Neuron (in vitro differentiated cells): ENCODE measurements at regions not wholly inside any gene's neighbourhood (a gene's known extent, or its start where the extent isn't known, plus 50 kb on each side); places are given as distances from the start of the nearest gene placed in this dataset.
"Not testable (repeated sequence)": the region's sequence is repeated elsewhere in the genome, so short reads cannot be mapped to it uniquely, and the experiment has no call there.

ENCODE experiments used
- H2AFZ ChIP-seq: one replicate; pipeline ENCODE4 v1.6.1; 2013; ENCODE audit warnings: low read depth, mild to moderate bottlenecking, inconsistent platforms, low read length, moderate library complexity
- H3K27me3 ChIP-seq: one replicate; pipeline ENCODE4 v1.6.1; 2013; ENCODE audit warnings: low read length; ENCODE audit not compliant: insufficient read depth
- H3K36me3 ChIP-seq: one replicate; pipeline ENCODE4 v1.6.1; 2013; ENCODE audit warnings: low read length; ENCODE audit not compliant: insufficient read depth
- H3K4me1 ChIP-seq: one replicate; pipeline ENCODE4 v1.6.1; 2013; ENCODE audit warnings: low read length; ENCODE audit not compliant: insufficient read depth
- H3K4me3 ChIP-seq: 2 replicates; pipeline ENCODE4 v1.5.1; 2013; ENCODE audit warnings: mild to moderate bottlenecking, low read length, moderate library complexity
- H3K9me3 ChIP-seq: one replicate; pipeline ENCODE4 v1.6.1; 2013; ENCODE audit warnings: low read length

GRCh38 chr18:8526332-8526731, 82.9 kb upstream of the RAB12 start:
- Histone ChIP-seq H3K9me3 (no peaks in the 10 kb centered on the region), H3K36me3 (no peaks in the 10 kb centered on the region), H2AFZ (no peak overlapping the region), H3K27me3 (no peaks in the 10 kb centered on the region), H3K4me1 (no peaks in the 10 kb centered on the region), H3K4me3 (no peak overlapping the region)

DNA sequence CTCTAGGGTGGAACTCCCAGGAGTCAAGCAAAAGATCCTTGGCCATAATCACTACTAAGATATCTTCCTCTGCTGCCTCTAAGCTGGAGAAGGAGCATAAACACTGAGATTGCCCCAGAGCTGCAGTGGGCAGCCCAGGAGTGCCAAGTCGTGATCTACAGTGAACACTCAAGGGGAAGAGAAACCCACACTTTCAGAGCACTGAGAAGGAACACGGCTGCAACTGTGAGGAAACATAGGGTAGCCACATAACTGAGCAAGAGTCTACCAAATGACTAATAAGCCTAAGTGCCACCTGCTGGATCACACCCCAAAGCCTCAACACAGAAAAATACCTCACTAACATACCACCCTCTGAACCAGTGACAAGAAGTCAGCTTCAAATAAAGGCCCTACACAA, 79.6 kb upstream of the RAB12 start:
- Histone ChIP-seq H2AFZ (no peak overlapping the region), H3K4me1 (no peaks in the 10 kb centered on the region), H3K27me3 (no peaks in the 10 kb centered on the region), H3K36me3 (no peaks in the 10 kb centered on the region), H3K4me3 (no peak overlapping the region), H3K9me3 (no peaks in the 10 kb centered on the region)

DNA sequence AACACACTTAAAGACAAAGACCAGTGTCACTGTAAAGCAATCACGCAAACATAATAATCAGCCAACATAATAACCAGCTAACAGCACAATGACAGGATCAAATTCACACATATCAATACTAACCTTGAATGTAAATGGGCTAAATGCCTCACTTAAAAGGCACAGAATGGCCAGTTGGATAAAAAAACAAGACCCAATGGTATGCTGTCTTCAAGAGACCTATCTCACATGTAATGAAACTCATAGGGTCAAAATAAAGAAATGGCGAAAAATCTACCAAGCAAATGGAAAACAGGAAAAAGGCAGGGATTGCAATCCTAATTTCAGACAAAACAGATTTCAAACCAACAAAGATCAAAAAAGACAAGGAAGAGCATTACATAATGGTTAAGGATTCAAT, 78.2 kb upstream of the RAB12 start:
- H3K9me3 ChIP-seq, H2AFZ ChIP-seq, H3K4me3 ChIP-seq, H3K36me3 ChIP-seq, H3K4me1 ChIP-seq, H3K27me3 ChIP-seq: not testable (repeated sequence)

DNA sequence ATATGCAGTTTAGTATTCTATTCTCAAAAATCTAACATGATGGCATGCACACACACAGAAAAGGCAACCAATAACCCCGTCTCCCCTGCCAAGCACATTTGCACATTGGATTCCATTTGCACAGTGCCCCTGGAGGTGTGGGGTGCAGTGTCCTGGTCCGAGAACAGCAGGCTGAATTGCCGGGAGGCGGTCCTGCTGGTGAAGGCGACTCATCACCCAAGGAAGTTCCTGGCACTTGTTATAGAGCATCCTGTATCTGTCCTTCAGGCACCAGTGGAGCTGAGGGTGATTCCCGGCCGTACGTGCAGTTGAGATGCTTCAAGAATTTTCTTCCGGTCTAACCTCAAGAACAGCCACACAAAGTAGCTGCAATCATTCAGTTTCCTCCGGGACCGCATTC, 73.0 kb upstream of the RAB12 start:
- no peak overlapping the region for H3K4me3 ChIP-seq
- peaks cover 7% of the 10 kb centered on the region for H3K27me3 ChIP-seq
- no peaks in the 10 kb centered on the region for H3K4me1 ChIP-seq
- H3K9me3 ChIP-seq: no peaks in the 10 kb centered on the region
- H2AFZ ChIP-seq: no peak overlapping the region
- no peaks in the 10 kb centered on the region for H3K36me3 ChIP-seq

- H3K27me3 ChIP-seq: peaks cover 7% of the 10 kb centered on the region
- H3K9me3 ChIP-seq: no peaks in the 10 kb centered on the region
- no peak overlapping the region for H2AFZ ChIP-seq
- H3K36me3 ChIP-seq: no peaks in the 10 kb centered on the region
- H3K4me1 ChIP-seq: no peaks in the 10 kb centered on the region
- H3K4me3 ChIP-seq: no peak overlapping the region
These were observed 72.3 kb upstream of the RAB12 start for GRCh38 chr18:8536922-8537321.

GRCh38 chr18:8537400-8537799, 71.8 kb upstream of the RAB12 start:
- no peak overlapping the region for H3K4me3 ChIP-seq
- no peaks in the 10 kb centered on the region for H3K36me3 ChIP-seq
- peaks cover 7% of the 10 kb centered on the region for H3K27me3 ChIP-seq
- H2AFZ ChIP-seq: no peak overlapping the region
- H3K9me3 ChIP-seq: no peaks in the 10 kb centered on the region
- H3K4me1 ChIP-seq: no peaks in the 10 kb centered on the region

DNA sequence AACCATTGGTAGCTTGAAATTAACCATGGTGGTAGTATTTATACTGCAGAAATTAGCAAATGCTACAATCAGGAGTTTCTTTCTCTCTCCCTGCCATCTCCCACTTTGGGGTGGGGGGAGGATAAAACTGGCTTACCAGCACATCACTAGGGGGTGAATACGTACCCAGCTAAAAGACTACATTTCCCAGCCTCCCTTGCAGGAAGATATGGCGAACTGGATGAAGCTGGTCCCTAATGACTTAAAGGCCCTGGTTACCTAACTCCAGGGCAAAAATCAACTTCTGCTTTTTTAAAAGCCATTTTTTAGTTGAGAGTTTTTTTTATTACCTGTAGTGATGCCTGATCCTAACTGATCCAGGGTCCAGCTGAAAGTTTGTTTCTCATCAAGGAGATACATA, 70.3 kb upstream of the RAB12 start:
- H3K27me3 ChIP-seq: peaks cover 7% of the 10 kb centered on the region
- H3K36me3 ChIP-seq: no peaks in the 10 kb centered on the region
- H3K9me3 ChIP-seq: no peaks in the 10 kb centered on the region
- no peaks in the 10 kb centered on the region for H3K4me1 ChIP-seq
- no peak overlapping the region for H2AFZ ChIP-seq
- no peak overlapping the region for H3K4me3 ChIP-seq

GRCh38 chr18:8546677-8547076, 62.6 kb upstream of the RAB12 start:
- H3K27me3 ChIP-seq: no peaks in the 10 kb centered on the region
- H3K4me3 ChIP-seq: no peak overlapping the region
- H2AFZ ChIP-seq: no peak overlapping the region
- no peaks in the 10 kb centered on the region for H3K36me3 ChIP-seq
- H3K9me3 ChIP-seq: no peaks in the 10 kb centered on the region
- peaks cover 4% of the 10 kb centered on the region for H3K4me1 ChIP-seq

DNA sequence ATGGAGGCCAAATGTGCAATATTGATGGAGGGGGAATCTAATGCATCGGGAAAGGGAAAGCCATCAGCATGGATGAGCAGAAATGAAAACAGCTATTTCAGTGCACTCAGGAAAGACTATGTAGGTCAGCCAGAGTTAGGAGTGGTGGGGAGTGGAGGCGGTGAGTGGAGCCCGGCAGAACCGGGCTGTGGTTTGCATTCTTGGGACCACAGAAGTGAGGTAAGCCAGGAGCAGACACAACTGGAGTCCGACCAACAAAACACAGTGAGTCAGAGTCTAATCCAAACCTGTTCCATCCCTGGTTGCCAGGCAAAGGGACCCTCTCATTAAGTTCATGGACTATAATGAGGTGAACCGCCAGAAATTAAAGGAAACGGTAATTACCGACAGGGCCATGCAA, 61.1 kb upstream of the RAB12 start:
- peaks cover 4% of the 10 kb centered on the region for H3K4me1 ChIP-seq
- H3K9me3 ChIP-seq: no peaks in the 10 kb centered on the region
- H3K27me3 ChIP-seq: no peaks in the 10 kb centered on the region
- no peak overlapping the region for H3K4me3 ChIP-seq
- no peaks in the 10 kb centered on the region for H3K36me3 ChIP-seq
- no peak overlapping the region for H2AFZ ChIP-seq

- H3K4me1 ChIP-seq: peaks cover 4% of the 10 kb centered on the region
- no peak overlapping the region for H2AFZ ChIP-seq
- H3K27me3 ChIP-seq: no peaks in the 10 kb centered on the region
- H3K9me3 ChIP-seq: no peaks in the 10 kb centered on the region
- H3K4me3 ChIP-seq: no peak overlapping the region
- H3K36me3 ChIP-seq: no peaks in the 10 kb centered on the region
These were observed 59.9 kb upstream of the RAB12 start for GRCh38 chr18:8549254-8549757.

- H3K36me3 ChIP-seq: no peaks in the 10 kb centered on the region
- H3K27me3 ChIP-seq: no peaks in the 10 kb centered on the region
- H2AFZ ChIP-seq: no peak overlapping the region
- no peak overlapping the region for H3K4me3 ChIP-seq
- no peaks in the 10 kb centered on the region for H3K9me3 ChIP-seq
- H3K4me1 ChIP-seq: peaks cover 4% of the 10 kb centered on the region
These were observed 57.1 kb upstream of the RAB12 start for GRCh38 chr18:8552151-8552550.

- no peaks in the 10 kb centered on the region for H3K9me3 ChIP-seq
- no peaks in the 10 kb centered on the region for H3K27me3 ChIP-seq
- no peaks in the 10 kb centered on the region for H3K36me3 ChIP-seq
- H3K4me3 ChIP-seq: no peak overlapping the region
- H3K4me1 ChIP-seq: peaks cover 2% of the 10 kb centered on the region
- H2AFZ ChIP-seq: no peak overlapping the region
These were observed 54.9 kb upstream of the RAB12 start for GRCh38 chr18:8554354-8554753.

DNA sequence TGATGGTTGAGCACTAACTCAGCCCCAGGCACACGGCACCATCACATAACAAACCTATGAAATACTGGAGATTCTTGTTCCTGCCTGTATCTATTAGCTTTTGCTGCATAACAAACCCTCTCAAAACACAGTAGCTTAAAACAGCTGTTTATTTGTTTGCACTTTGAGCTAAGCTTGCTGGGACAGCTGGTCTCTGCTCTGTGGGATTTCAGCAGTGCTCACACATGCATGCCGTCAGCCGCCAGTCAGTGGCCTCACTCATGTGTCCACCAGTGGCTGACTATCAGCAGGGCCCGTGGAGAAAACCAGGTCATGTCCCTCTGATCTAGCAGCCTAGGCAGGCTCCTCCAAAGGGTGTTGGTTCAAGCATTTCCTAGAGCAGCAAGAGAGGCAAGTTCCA, 52.8 kb upstream of the RAB12 start:
- H3K4me1 ChIP-seq: no peaks in the 10 kb centered on the region
- H3K9me3 ChIP-seq: no peaks in the 10 kb centered on the region
- no peak overlapping the region for H3K4me3 ChIP-seq
- H3K36me3 ChIP-seq: no peaks in the 10 kb centered on the region
- no peaks in the 10 kb centered on the region for H3K27me3 ChIP-seq
- no peak overlapping the region for H2AFZ ChIP-seq
